ENCODE measurements at regions not wholly inside any gene's neighbourhood (a gene's known extent, or its start where the extent isn't known, plus 50 kb on each side); places are given as distances from the start of the nearest gene placed in this dataset.

DNA sequence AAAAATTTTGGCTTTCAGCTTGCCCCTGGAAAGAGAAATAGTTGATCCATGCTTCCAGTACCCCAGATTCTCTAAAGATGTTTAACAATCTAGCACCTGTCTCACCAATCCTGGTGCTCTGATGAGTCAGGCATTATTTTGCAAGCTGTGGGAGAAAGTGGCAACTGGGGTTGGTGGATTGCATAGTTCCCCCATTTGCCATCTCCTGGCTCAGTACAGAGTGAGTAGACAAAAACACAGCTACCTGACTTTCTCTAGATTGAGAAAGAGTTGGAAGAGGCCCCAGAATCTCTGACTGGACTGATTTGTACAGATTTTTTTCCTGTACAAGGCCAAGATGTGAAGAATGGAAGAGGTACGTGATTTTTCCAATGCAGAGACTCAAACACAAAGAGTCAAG is 75.1 kb upstream of the NEGR1 start:
- Histone ChIP-seq H3K4me3 (no peak overlapping the region), H3K4me2 (no peak overlapping the region), H3K79me2 (replicated peaks; ENCODE audit: insufficient read depth) (no peaks in the 10 kb centered on the region), H3K27ac (ENCODE audit: low read depth) (no peak overlapping the region), H3F3A (replicated peaks; ENCODE audit: low read depth) (no peaks in the 10 kb centered on the region), H3K27me3 (ENCODE audit: insufficient read depth) (no peaks in the 10 kb centered on the region), H3K9me2 (ENCODE audit: insufficient read depth) (no peaks in the 10 kb centered on the region), H3K4me1 (ENCODE audit: insufficient read depth) (no peaks in the 10 kb centered on the region), H2AFZ (no peak overlapping the region), H3K36me3 (ENCODE audit: insufficient read depth) (no peaks in the 10 kb centered on the region), H4K20me1 (replicated peaks; ENCODE audit: insufficient read depth) (no peaks in the 10 kb centered on the region)
- no peak for DNase-seq (ENCODE audit: low spot score)
- ATAC-seq: no peak
- Mint-ChIP-seq H3K4me3 (no peak overlapping the region), H3K27me3 (ENCODE audit: insufficient read depth, low read depth, poor library complexity) (no peaks in the 10 kb centered on the region), H3K36me3 (ENCODE audit: low read depth) (no peaks in the 10 kb centered on the region), H3K9me3 (no peaks in the 10 kb centered on the region), H3K4me1 (no peaks in the 10 kb centered on the region), H3K27ac (0 out of 2 replicates have a peak overlapping the region, but pooled peaks have one; percentile 8)
- TF ChIP-seq NANOG (IDR thresholded peaks at IDR 0.05; ENCODE audit: borderline replicate concordance) (no peak), POLR2AphosphoS5 (IDR thresholded peaks at IDR 0.05; ENCODE audit: low read depth) (no peak), STAT1 (IDR thresholded peaks at IDR 0.05; ENCODE audit: unreplicated experiment) (no peak), EZH2phosphoT487 (IDR thresholded peaks at IDR 0.05; ENCODE audit: unreplicated experiment) (no peak), EZH2 (IDR thresholded peaks at IDR 0.05; ENCODE audit: low read depth, unreplicated experiment) (no peak), ZNF331 (CRISPR knock-in tag; IDR thresholded peaks at IDR 0.05; ENCODE audit: low read depth) (no peak), ZNF114 (CRISPR knock-in tag; IDR thresholded peaks at IDR 0.05) (no peak), JUNB (IDR thresholded peaks at IDR 0.05; ENCODE audit: unreplicated experiment) (no peak), CREB1 (CRISPR knock-in tag; IDR thresholded peaks at IDR 0.05; ENCODE audit: low read depth) (no peak)
- TF ChIP-seq, protein P1, sequence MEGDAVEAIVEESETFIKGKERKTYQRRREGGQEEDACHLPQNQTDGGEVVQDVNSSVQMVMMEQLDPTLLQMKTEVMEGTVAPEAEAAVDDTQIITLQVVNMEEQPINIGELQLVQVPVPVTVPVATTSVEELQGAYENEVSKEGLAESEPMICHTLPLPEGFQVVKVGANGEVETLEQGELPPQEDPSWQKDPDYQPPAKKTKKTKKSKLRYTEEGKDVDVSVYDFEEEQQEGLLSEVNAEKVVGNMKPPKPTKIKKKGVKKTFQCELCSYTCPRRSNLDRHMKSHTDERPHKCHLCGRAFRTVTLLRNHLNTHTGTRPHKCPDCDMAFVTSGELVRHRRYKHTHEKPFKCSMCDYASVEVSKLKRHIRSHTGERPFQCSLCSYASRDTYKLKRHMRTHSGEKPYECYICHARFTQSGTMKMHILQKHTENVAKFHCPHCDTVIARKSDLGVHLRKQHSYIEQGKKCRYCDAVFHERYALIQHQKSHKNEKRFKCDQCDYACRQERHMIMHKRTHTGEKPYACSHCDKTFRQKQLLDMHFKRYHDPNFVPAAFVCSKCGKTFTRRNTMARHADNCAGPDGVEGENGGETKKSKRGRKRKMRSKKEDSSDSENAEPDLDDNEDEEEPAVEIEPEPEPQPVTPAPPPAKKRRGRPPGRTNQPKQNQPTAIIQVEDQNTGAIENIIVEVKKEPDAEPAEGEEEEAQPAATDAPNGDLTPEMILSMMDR (conservative IDR thresholded peaks at IDR 0.05; ENCODE audit: low read depth in 2 of 2): no peak
- TF ChIP-seq, protein P2, sequence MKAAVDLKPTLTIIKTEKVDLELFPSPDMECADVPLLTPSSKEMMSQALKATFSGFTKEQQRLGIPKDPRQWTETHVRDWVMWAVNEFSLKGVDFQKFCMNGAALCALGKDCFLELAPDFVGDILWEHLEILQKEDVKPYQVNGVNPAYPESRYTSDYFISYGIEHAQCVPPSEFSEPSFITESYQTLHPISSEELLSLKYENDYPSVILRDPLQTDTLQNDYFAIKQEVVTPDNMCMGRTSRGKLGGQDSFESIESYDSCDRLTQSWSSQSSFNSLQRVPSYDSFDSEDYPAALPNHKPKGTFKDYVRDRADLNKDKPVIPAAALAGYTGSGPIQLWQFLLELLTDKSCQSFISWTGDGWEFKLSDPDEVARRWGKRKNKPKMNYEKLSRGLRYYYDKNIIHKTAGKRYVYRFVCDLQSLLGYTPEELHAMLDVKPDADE (IDR thresholded peaks at IDR 0.05): no peak
- TF ChIP-seq, protein P3, sequence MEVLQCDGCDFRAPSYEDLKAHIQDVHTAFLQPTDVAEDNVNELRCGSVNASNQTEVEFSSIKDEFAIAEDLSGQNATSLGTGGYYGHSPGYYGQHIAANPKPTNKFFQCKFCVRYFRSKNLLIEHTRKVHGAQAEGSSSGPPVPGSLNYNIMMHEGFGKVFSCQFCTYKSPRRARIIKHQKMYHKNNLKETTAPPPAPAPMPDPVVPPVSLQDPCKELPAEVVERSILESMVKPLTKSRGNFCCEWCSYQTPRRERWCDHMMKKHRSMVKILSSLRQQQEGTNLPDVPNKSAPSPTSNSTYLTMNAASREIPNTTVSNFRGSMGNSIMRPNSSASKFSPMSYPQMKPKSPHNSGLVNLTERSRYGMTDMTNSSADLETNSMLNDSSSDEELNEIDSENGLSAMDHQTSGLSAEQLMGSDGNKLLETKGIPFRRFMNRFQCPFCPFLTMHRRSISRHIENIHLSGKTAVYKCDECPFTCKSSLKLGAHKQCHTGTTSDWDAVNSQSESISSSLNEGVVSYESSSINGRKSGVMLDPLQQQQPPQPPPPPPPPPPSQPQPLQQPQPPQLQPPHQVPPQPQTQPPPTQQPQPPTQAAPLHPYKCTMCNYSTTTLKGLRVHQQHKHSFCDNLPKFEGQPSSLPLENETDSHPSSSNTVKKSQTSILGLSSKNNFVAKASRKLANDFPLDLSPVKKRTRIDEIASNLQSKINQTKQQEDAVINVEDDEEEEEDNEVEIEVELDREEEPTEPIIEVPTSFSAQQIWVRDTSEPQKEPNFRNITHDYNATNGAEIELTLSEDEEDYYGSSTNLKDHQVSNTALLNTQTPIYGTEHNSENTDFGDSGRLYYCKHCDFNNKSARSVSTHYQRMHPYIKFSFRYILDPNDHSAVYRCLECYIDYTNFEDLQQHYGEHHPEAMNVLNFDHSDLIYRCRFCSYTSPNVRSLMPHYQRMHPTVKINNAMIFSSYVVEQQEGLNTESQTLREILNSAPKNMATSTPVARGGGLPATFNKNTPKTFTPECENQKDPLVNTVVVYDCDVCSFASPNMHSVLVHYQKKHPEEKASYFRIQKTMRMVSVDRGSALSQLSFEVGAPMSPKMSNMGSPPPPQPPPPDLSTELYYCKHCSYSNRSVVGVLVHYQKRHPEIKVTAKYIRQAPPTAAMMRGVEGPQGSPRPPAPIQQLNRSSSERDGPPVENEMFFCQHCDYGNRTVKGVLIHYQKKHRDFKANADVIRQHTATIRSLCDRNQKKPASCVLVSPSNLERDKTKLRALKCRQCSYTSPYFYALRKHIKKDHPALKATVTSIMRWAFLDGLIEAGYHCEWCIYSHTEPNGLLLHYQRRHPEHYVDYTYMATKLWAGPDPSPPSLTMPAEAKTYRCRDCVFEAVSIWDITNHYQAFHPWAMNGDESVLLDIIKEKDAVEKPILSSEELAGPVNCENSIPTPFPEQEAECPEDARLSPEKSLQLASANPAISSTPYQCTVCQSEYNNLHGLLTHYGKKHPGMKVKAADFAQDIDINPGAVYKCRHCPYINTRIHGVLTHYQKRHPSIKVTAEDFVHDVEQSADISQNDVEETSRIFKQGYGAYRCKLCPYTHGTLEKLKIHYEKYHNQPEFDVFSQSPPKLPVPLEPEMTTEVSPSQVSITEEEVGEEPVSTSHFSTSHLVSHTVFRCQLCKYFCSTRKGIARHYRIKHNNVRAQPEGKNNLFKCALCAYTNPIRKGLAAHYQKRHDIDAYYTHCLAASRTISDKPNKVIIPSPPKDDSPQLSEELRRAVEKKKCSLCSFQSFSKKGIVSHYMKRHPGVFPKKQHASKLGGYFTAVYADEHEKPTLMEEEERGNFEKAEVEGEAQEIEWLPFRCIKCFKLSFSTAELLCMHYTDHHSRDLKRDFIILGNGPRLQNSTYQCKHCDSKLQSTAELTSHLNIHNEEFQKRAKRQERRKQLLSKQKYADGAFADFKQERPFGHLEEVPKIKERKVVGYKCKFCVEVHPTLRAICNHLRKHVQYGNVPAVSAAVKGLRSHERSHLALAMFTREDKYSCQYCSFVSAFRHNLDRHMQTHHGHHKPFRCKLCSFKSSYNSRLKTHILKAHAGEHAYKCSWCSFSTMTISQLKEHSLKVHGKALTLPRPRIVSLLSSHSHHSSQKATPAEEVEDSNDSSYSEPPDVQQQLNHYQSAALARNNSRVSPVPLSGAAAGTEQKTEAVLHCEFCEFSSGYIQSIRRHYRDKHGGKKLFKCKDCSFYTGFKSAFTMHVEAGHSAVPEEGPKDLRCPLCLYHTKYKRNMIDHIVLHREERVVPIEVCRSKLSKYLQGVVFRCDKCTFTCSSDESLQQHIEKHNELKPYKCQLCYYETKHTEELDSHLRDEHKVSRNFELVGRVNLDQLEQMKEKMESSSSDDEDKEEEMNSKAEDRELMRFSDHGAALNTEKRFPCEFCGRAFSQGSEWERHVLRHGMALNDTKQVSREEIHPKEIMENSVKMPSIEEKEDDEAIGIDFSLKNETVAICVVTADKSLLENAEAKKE (CRISPR knock-in tag; IDR thresholded peaks at IDR 0.05): no peak
- TF ChIP-seq, protein P4, sequence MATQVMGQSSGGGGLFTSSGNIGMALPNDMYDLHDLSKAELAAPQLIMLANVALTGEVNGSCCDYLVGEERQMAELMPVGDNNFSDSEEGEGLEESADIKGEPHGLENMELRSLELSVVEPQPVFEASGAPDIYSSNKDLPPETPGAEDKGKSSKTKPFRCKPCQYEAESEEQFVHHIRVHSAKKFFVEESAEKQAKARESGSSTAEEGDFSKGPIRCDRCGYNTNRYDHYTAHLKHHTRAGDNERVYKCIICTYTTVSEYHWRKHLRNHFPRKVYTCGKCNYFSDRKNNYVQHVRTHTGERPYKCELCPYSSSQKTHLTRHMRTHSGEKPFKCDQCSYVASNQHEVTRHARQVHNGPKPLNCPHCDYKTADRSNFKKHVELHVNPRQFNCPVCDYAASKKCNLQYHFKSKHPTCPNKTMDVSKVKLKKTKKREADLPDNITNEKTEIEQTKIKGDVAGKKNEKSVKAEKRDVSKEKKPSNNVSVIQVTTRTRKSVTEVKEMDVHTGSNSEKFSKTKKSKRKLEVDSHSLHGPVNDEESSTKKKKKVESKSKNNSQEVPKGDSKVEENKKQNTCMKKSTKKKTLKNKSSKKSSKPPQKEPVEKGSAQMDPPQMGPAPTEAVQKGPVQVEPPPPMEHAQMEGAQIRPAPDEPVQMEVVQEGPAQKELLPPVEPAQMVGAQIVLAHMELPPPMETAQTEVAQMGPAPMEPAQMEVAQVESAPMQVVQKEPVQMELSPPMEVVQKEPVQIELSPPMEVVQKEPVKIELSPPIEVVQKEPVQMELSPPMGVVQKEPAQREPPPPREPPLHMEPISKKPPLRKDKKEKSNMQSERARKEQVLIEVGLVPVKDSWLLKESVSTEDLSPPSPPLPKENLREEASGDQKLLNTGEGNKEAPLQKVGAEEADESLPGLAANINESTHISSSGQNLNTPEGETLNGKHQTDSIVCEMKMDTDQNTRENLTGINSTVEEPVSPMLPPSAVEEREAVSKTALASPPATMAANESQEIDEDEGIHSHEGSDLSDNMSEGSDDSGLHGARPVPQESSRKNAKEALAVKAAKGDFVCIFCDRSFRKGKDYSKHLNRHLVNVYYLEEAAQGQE (IDR thresholded peaks at IDR 0.05; ENCODE audit: unreplicated experiment): no peak

All from GM23338 (cell line).